ENCODE measurements at regions not wholly inside any gene's neighbourhood (a gene's known extent, or its start where the extent isn't known, plus 50 kb on each side); places are given as distances from the start of the nearest gene placed in this dataset.

DNA sequence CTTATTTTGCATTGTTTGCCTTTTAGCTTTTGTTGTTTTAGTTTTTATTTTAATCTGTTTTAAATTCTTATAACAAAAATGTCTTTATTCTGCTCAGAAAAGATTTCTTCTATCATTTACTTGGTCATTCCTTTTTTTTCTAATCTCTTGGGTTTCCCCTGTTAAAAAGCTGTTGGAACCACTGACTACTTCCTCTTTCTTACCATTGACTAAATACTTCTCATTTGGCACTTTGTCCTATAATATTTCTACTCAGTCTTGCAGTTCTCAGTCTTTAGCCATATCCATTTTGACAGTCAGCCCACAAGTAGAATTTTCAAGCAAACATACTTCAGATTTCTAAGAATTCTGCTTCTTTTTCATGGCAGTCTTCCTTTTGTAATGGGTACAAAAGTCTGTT, 567.2 kb downstream of the SATB2 start:
- no peak for FAIRE-seq
- intact Hi-C loops (cut with micrococcal nuclease) = no loop called here
- H3K27me3 ChIP-seq (ENCODE audit: control insufficient read depth in 2 of 2, insufficient read depth in 2 of 2, low read length in 2 of 2) = no peaks in the 10 kb centered on the region
- no peak overlapping the region for H3K4me2 ChIP-seq (ENCODE audit: insufficient read depth, low read length)
- H3K79me2 ChIP-seq (ENCODE audit: control insufficient read depth, insufficient read depth, low read length) = no peaks in the 10 kb centered on the region
- dilution Hi-C loops (cut with MboI; ENCODE audit: extremely low pct_ligation_motif_present, low sequenced_read_pairs) = no loop called here
- no TSS peak for BruUV-seq (replicated peaks)
- no peak for DNase-seq (ENCODE audit: low read depth, low spot score)
- H3K36me3 ChIP-seq (ENCODE audit: control insufficient read depth in 2 of 2, extremely low read depth in 1 of 2, insufficient read depth in 2 of 2, low read length in 2 of 2) = no peaks in the 10 kb centered on the region
- no peak overlapping the region for H2AFZ ChIP-seq (ENCODE audit: low read depth, low read length)
- H3K9ac ChIP-seq (replicated peaks; ENCODE audit: extremely low read depth, insufficient read depth, low read length) = no peak overlapping the region
- H3K9me3 ChIP-seq (replicated peaks; ENCODE audit: control insufficient read depth, insufficient read depth, low read length) = peaks cover 2% of the 10 kb centered on the region
- TF ChIP-seq JUN (IDR thresholded peaks at IDR 0.05; ENCODE audit: borderline replicate concordance, insufficient read depth, insufficient read length, low read depth) = no peak
- TF ChIP-seq, protein P1, sequence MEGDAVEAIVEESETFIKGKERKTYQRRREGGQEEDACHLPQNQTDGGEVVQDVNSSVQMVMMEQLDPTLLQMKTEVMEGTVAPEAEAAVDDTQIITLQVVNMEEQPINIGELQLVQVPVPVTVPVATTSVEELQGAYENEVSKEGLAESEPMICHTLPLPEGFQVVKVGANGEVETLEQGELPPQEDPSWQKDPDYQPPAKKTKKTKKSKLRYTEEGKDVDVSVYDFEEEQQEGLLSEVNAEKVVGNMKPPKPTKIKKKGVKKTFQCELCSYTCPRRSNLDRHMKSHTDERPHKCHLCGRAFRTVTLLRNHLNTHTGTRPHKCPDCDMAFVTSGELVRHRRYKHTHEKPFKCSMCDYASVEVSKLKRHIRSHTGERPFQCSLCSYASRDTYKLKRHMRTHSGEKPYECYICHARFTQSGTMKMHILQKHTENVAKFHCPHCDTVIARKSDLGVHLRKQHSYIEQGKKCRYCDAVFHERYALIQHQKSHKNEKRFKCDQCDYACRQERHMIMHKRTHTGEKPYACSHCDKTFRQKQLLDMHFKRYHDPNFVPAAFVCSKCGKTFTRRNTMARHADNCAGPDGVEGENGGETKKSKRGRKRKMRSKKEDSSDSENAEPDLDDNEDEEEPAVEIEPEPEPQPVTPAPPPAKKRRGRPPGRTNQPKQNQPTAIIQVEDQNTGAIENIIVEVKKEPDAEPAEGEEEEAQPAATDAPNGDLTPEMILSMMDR (IDR thresholded peaks at IDR 0.05; ENCODE audit: extremely low read depth in 1 of 2, insufficient read depth in 1 of 2, low read depth in 1 of 2, low read length in 2 of 2) = no peak
- TF ChIP-seq GATA2 (IDR thresholded peaks at IDR 0.05; ENCODE audit: insufficient read depth, insufficient read length, low read depth, low read length) = no peak
- no peak for TF ChIP-seq MAX (IDR thresholded peaks at IDR 0.05; ENCODE audit: insufficient read depth, insufficient read length)
- no peak for TF ChIP-seq FOS (IDR thresholded peaks at IDR 0.05; ENCODE audit: borderline replicate concordance, insufficient read depth, low read length)
- no peak for TF ChIP-seq MYC (IDR thresholded peaks at IDR 0.05; ENCODE audit: low read depth, low read length)
- no peak for TF ChIP-seq EZH2 (IDR thresholded peaks at IDR 0.05; ENCODE audit: borderline replicate concordance, low read depth, low read length, severe bottlenecking)
- no peak for TF ChIP-seq POLR2A (IDR thresholded peaks at IDR 0.05; ENCODE audit: low read depth, low read length)
- no peak for TF ChIP-seq POLR2AphosphoS5 (IDR thresholded peaks at IDR 0.05; ENCODE audit: insufficient read depth, low read depth, low read length)
- CTCF ChIA-PET = no interaction called here
- H3K9me1 ChIP-seq (replicated peaks; ENCODE audit: control insufficient read depth, extremely low read depth, insufficient read depth, low read length) = no peaks in the 10 kb centered on the region
- H3K4me1 ChIP-seq (ENCODE audit: control insufficient read depth, extremely low read depth, insufficient read depth, low read length) = no peaks in the 10 kb centered on the region
- POLR2A ChIA-PET = no interaction called here
- no peaks in the 10 kb centered on the region for H4K20me1 ChIP-seq (replicated peaks; ENCODE audit: control insufficient read depth, extremely low read depth, insufficient read depth, low read length)
- no peak overlapping the region for H3K4me3 ChIP-seq (replicated peaks in 1 of 3; ENCODE audit: insufficient read depth in 1 of 3, low read depth in 1 of 3, low read length in 3 of 3)
- no peak overlapping the region for H3K27ac ChIP-seq (ENCODE audit: insufficient read depth, low read depth, low read length)
